HG02870 (cell line): ENCODE measurements at regions not wholly inside any gene's neighbourhood (a gene's known extent, or its start where the extent isn't known, plus 50 kb on each side); places are given as distances from the start of the nearest gene placed in this dataset.

Source experiments
- ATAC-seq: cut with Tn5 transposase; IDR thresholded peaks from one replicate; pipeline ENCODE4 v1.9.1; 2021; ENCODE audit warnings: mild to moderate bottlenecking, moderate library complexity; ENCODE audit not compliant: unreplicated experiment

- no peak for ATAC-seq
Measured at GRCh38 chr18:7349181-7349837, 118.4 kb downstream of the LRRC30 start.

DNA sequence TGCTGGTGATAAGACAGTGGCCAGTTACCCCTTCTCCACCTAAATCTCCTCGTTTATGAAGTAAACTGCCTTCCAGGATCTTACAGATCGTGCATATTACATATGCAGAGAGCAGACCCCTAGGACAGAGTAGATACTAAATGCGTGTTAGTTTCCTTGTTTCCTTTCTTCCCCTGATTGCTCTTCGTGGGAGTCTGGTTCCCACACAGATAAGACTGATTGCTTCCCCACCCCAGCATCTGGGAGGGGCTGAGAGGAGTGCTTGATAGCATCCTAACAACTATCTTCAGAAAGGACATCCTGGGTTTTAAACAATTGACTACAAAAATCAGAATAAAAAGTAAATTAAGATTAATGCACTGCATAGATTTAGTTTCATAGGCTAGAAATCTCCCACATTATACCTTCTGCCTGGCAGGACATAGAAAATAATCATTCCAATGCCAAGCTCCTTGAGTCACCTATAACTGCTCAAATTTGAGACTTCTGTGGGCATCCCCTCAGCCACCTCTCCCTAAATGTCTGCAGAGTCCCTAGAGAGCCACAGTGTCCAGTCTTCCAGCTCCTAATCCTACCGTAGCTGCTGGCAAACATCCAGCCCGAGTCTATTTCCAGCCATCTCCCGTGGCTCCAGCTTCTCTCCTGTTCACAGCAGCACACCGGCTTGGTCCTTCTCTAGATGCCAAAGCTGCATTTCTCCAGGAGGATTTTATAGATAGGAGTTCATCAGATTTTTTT lies 128.3 kb downstream of the LRRC30 start:
- ATAC-seq, result no peak

GRCh38 chr18:7360606-7361170 lies 129.8 kb downstream of the LRRC30 start:
- no peak for ATAC-seq

- ATAC-seq, result no peak
Measured at GRCh38 chr18:7363338-7363737, 132.4 kb downstream of the LRRC30 start.

GRCh38 chr18:7366597-7366996 lies 135.7 kb downstream of the LRRC30 start:
- no peak for ATAC-seq

- ATAC-seq, result no peak
Measured at GRCh38 chr18:7367336-7367735, 136.4 kb downstream of the LRRC30 start.

- no peak for ATAC-seq
Measured at GRCh38 chr18:7369006-7369405, 138.1 kb downstream of the LRRC30 start.

GRCh38 chr18:7370375-7370774 lies 139.5 kb downstream of the LRRC30 start:
- ATAC-seq, result no peak

- ATAC-seq, result no peak
Measured at GRCh38 chr18:7370802-7371201, 139.9 kb downstream of the LRRC30 start.

DNA sequence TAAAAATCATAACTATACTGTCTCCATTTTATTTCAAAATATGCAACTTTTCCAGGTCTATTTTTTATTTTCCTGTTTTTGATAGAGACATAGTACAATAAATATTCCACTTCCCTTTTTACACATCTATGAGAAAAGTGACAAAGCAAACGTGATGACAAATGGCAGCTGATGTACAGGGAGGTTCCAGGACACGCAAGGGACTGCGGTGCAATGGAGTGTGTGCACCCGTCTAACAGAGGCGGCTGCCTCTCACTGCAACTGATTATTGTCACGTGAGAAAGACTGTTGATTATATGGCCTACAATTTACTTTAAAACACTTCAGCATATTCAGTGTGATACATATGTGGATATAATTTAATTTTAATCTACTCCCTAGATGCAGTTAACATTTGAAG lies 142.6 kb downstream of the LRRC30 start:
- ATAC-seq, result no peak

GRCh38 chr18:7381307-7381706 lies 150.4 kb downstream of the LRRC30 start:
- no peak for ATAC-seq

DNA sequence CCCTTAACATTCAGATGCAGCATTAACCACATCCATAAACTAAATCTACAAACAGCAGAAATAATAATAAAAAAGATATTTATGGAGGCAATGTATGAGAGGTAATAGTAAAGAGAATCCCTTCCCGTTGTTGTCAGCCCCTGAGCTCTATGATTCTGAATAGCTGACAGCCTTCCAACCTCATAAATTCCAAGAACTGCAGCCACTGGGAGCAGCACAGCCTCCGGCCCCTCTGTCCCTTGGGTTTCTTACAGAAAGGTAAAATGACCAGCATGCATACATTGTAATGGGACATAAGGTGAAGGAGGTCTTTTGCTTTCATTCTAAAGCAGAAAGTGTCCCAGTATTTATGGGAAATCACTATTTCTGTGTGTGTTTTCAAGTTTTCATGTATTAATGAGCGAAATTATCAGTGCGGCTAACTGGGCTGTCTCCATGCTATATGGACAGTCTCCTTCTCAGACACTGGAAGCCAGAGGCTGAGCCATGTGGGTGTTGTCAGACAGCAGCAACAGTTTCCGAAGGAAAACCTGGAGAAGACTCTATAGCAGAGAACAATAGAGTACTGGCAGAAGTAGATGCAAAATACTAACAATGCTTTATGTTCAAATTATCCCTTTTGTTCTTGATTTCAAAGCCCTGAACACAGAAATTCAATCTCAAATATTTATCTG lies 151.6 kb downstream of the LRRC30 start:
- no peak for ATAC-seq

DNA sequence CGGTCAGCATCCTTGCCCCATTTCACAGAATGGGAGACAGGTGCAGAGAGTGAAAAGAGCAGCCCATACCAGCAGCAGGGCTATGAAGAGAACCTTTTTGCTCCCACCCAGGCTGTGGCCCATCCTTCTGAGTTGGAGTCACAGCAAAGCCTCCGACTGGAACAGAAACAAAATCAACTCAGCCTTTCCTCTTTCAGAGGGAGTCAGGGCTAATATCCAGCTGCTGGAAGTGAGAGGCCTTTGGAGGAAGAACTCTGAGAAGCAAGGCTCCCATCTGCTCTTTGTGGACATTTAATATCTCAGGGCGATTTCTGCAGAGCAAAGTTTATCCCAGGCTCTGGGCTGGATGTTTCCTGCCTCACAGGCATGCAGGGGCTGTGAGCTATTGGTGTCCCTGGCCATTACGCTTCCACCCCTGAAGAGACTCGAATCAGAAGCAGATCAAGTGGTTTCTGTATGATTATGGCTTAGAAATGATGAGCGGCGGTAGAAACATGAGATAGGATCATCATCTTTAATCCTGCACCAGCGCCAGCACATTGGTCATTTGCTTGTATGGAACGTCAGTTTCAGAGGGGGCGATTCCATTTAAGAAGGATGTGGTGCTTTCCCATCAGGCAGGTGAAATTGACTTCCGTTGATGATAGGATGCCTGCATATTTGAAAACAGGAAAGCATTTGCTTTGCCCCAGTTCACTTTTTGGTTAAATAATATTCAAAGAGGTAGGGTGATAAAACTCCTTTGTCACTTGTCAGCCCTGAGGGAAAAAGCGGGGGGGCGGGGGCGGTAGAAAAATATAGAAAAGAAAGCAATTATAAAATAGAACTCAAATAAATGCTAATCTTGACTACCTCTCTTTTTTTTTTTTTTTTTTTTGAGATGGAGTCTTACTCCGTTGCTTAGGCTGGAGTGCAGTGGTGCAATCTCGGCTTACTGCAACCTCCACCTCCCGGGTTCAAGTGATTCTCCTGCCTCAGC lies 152.4 kb downstream of the LRRC30 start:
- no peak for ATAC-seq

DNA sequence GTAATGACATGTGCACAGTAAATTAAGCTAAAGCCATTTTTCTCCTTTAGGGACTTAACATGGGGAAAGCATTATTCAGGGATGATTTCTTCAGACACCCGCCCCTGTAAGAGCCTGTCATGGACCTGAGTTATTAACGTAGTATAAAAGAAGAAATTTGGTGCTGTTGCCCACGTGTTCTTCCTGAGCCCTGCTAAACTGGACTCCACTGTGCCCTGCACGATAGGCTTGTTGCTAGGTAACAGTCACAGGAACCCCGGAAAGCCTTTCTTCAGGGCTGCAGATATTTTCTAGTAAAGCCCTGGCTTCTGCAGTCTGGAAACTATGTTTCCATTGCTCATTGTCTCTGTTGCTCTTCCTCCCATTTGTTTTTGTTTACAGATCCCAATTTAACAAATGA lies 157.9 kb downstream of the LRRC30 start:
- no peak for ATAC-seq

DNA sequence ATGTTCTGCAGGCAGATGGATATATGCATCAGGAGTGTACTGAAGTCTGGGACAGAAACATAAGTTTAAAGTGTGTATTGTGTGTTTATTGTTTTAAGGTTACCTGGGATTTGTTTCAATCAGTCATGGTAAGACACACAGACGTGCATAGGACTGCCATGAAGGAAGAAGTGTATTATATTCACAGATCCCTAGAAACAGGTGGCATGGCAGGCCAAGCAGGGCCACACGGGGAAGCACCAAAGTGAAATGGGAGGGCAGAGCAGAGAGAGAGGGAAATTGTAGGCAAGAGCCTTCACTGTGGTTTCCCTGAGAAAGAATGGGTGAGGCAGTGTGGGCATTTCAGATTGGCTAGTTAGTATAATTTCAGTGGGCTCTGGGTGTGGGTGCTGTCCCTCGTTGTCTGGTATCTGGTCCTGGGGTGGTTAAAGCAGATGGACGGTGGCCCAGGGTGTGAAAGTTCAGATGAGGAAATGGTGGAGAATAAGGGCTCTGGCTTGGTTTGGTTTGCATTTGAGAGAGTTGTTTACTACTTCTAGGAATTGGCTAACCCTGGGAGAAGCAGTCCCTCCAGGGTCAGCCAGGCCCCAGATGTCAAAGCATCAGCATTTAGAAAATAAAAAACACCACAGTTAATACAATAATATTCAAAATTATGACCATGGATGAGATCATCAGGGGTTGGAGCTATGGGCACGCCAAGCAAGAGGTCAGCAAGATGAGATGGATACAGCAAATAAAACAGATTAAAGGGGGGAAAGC lies 160.0 kb downstream of the LRRC30 start:
- ATAC-seq, result no peak

GRCh38 chr18:7393080-7393479 lies 162.2 kb downstream of the LRRC30 start:
- no peak for ATAC-seq

GRCh38 chr18:7394050-7394659 lies 163.3 kb downstream of the LRRC30 start:
- ATAC-seq, result no peak

DNA sequence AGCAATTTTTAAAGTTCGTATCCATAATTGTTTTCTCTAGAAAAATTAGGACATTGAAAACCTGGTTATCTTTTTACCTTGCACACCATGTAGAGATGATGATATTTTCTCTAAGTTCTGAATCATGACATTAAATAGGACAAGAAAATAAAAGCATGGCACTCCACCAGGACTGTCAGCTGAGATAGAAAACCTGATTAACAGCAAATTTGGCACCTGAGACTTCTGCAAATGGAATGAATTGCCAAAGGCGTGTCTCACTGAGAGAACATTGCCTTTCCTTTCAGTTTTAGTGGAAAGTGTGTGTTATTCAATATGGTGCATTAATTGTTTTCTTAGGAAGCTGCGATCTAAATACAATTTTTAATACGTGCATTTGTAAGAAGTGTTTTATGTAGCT lies 164.7 kb downstream of the LRRC30 start:
- no peak for ATAC-seq

DNA sequence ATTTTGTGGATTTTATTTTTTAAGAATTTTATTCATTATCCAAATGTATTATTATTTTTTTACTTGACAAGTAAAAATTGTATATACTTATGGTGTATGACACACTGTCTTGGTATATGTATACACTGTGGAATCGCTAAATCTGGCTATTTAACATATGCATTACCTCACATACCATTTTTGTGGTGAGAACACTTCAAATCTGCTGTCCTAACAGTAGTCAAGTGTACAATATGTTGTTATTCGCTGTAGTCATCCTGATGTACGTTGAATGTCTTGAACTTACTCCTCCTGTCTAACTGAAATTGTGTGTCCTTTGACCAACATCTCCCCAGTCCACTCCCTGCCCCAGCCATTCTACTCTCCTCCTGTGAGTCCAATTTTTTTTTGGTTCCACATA lies 153.2 kb upstream of the PTPRM start:
- no peak for ATAC-seq
